ENCODE measurements at regions not wholly inside any gene's neighbourhood (a gene's known extent, or its start where the extent isn't known, plus 50 kb on each side); places are given as distances from the start of the nearest gene placed in this dataset.

DNA sequence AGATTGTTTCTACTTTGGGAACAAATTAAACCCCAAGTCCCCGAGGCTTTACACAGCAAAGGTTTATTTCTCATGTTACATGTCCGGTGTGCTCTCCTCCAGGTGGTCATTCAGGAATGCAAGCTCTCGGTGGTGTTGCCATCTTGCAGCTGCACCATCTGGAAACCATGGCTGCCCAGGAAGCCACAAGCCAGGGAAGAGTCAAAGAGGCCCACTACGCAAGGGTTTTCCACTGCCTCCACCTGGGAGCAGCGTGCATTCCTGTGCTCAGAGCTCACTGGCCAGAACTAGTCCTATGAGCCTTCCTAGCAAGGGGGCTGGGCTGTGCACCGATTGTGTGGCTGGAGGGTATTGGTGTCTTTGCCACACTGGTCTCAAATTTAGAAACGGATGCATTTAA, 128.8 kb upstream of the FOXF1 start:
- no peak for DNase-seq

DNA sequence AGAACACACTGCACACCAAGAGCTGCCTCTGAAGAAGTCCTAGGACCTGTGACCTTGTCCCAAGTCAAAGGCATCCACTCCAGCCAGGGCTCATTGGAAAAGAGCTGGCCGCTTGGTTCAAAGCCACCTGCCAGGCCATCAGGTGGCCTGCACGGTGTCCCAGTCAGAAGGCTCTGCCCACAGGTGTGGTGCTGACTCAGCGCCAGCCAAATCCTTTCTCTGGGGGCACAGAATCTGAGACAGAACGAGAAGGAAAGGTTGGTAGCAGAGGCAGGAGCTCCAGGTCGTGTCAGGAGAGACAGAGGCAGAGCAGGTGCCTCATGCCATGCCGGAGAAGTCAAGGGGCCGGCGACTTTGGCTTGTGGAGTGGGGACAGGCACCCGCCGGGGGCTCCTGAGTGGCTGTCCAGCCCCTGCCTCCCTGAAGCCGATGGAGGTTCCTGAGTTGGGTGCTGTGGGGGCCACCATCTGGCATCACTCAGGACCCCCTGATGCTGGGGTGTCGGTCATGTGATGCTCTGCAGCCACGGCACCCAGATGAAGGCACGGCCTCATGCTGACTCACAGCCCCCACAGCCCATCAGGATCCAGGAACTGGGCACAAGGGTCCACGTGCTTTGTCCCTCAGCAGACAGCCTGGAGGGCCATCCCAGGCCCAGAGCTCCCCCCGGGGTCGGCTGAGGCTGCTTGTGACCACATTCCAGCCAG, 128.1 kb upstream of the FOXF1 start:
- DNase-seq: no peak

DNA sequence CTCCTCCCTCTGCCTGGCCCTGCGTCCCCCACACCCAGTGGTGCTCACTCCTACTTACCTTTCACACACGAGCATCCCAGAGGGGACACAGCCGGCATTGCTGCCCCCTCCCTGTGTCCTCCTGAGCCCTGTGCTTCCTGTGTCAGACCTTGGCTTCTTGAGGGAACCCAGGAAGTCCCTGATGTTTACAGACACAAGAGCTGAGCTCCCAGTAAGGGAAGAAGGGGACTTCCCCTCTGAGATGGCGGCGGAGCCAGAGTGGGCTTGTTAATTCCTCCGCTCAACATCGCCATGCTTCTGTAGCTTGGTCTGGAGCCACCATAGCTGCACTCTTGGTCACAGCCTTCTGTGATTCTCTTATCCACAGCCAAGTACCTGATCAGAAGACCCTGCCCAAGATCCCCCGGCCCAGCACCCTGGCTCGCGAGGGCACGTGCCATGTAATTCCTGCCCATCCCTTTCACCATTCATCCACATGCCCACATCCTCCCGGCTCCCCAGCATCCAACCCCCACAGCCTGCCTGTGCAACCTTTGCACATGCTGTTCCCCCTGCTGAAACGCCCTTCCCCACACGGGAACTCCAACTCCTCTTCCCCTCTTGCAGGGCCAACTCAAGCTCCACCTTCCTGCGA, 127.4 kb upstream of the FOXF1 start:
- DNase-seq: no peak

DNA sequence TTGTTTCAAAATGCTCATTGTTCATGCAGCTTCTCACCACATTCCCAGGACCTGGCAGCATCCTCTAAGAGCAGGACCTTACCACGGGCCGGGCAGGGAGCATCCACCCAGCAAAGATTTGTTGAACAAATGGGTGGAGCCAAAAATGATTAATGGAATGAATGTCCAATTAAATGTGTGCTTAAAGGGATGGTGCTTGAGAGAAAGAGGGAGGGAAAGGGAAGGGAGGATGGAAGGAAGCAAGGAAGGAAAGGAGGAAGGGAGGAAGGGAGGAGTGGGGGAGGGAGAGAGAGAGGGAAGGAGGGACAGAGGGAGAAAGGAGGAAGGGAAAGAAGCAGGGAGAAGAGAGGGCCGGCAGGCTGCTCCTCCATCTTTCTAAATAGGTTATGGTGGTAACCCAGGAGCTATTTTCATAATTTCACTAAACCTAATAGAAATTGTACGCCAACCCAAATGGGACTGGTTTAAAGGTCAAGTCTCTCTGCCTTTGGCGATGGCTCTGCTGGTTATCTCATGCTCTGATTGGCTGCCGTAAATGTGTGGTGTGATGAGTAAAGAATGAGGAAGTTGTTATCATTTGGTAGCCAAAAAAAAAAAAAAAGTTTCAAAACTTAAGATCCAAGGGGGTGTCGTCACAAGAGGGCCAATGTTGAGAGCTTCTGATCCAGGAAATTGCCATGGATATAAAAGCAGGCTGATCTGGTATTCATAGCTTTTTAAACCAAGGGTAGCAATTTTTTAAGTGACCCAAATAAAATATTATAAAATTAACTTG, 126.7 kb upstream of the FOXF1 start:
- no peak for DNase-seq

DNA sequence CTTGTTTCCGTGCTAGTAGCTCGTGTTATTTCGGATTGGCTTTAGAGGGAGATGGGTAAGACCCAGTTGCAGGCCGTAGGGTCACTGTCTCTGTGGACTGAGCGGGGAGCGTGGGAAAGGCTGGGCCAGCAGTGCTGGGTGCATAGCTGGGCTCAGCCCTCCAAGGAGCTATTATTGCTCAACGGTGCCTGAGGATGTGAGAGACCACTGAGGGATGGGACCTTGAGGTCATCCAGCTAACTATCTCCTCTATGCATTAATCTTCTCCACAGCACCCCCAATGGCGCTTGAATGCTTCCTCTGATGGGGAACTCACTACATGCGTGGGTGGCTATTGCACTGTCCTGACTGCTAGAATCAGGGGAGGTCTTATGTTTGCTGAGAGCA, 126.1 kb upstream of the FOXF1 start:
- DNase-seq: no peak

DNA sequence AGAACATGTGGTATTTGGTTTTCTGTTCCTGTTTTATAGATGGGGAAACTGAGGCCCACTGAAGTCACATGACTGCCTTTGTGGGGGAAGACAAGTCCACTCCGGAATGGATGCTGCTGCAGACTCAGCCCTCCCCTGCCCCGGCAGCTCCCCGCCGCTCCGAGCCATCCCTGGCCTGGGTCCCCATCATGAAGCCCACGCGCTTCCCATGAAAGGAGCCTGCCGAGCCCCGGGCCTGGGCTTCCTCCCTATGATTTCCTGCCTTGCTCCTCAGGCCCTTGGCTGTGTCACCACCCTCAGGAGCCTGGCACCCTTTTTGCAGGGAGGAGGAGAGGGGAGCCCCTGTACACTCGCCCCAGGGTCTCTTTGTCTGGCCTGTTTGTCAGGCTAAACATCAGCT, 125.3 kb upstream of the FOXF1 start:
- DNase-seq: no peak

DNA sequence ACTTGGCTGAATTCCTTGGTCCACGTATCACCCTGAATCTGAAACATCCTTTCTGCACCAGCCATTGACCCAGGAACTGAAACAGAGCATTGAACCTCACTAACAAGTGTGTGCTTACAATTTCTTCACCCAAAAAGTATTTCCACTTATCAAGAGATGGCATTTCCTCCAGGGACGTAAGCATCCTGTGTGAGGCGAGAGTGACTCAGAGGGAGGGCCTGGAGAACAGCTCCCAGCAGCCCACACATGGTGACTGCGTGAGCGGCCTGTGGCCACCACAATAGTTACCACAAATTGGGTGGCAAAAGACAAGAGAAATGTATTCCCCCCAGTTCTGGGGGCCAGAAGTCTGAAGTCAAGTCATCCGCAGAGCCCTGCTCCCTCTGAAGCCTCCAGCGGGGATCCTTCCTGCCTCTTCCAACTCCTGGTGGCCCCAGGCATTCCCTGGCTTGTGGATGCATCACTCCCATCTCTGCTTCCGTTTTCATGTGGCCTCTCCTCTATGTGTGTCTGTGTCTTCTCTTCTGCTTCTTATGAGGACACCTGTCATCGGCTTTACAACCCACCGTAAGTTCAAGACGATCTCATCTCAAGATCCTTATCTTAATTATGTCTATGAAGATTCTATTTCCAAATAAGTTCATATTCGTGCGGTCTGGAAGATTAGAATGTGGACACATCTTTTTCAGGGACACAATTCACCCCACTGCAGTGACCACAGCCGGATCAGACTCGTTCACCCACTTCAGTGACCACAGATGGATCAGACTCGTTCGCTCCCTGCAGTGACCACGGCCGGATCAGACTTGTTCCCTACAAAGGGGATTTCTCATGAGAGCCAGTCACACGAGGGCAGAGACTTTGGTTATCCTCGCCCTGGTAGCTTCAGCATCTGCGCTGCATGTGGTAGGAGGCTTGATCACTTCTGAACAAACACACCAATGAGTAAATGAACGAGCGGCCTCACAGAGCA, 122.6 kb upstream of the FOXF1 start:
- no peak for DNase-seq

DNA sequence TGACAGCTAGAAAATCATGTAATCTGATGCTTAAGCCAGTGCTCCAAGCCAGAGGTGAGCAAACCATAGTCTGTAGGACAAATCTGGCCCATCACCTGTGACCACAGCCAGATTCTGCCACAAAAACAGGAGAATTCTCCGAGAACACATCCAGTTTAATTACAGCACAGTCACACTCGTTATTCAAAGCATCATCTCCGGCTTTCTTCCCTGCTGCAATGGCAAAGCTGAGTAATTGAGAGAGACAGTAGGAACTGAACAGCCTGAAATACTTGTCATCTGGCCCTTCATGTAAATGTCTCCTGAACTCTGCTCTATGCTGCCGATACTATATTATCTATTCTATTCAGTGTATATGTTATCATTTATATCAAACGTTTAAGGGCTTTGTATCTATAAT, 121.4 kb upstream of the FOXF1 start:
- no peak for DNase-seq

DNA sequence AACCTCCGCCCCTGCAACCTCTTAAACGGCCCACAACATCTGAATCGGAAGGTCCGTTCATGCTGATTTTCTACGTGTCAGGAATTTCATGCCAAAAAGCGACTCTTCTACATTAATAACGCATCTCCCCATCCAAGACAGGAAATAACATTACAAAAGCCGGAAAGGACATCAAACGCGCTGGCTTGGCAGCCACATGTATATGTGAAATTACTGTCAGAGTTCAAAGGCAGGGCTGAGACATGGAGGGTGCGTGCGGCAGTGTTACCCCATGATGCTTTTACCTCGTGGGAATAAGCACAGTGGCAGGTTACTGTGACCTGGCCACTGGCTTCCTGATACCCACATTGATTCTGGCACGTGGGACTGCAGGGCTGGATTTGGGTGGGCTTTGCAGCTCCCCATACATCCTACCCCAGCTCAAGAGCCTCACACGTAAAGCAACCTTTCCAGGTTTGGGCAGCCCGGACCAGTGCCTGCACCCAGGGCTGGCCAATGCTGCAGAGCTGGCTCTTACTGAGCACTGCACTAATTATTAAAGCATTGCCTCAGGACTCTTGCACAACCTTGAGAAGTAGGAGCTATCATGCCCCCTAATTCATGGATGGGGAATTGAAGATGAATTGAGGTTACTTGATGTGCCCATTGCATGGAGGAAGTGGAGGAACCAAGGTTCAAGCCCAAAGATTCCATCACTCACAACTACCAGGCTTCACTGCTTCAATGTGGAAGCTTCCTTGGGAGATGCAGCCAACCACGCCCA, 120.6 kb upstream of the FOXF1 start:
- peak; percentile 43 for DNase-seq

DNA sequence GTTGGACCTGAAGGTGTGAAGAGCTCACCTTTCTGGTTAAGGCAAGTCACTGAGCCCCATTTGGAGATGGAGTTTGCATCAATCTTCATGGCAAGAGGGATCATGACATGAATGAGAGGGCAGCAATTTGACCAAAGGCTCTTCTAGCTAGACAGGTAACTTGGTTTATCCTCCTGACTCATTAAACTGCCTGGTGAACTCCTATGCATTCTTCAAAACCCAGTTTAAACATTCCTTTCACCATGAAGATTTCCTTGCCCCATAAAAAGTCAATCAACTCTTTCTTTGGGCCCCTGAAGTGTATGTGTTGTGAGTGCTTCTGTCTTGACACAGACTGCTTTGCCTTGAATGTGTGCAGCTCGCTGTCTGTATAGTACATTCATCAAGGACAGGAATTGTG, 120.0 kb upstream of the FOXF1 start:
- DNase-seq: no peak

DNA sequence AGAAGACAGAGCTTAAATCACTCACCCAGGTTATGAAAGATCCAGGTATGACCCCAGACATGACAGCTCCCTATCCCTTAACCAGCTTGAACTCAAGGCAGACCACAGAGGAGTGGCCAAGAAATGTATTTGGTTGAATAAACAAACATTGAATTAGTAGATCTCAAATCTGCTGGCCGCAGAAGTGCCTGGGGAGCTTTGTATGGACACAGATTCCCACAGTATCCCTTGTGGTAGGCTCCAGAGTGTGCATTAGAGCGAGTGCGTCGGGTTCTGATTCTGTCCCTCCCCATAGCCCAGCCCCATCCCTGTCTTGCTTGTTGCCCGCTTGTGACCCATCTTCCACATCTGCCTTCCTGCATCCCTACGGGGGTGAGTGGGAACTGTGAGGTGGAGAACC, 118.8 kb upstream of the FOXF1 start:
- DNase-seq: no peak

DNA sequence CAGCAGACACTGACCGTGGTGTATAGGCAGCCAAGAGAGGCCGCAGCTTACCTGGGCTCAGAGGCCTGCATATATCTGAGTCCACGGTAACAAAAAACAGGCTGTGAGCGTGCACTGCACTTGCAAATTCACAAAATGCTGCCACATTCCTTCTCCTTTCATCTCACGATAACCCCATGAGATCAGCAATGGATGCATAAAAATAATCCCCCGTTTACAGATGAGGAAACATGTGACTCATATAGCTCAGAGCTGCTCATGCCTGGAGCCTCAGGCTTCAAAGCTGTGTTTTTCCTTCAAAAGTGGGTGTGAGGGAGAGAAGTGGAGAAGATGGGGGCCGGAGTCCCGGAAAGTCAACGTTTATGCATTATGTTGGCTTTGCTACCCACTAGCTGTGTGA, 118.3 kb upstream of the FOXF1 start:
- no peak for DNase-seq

DNA sequence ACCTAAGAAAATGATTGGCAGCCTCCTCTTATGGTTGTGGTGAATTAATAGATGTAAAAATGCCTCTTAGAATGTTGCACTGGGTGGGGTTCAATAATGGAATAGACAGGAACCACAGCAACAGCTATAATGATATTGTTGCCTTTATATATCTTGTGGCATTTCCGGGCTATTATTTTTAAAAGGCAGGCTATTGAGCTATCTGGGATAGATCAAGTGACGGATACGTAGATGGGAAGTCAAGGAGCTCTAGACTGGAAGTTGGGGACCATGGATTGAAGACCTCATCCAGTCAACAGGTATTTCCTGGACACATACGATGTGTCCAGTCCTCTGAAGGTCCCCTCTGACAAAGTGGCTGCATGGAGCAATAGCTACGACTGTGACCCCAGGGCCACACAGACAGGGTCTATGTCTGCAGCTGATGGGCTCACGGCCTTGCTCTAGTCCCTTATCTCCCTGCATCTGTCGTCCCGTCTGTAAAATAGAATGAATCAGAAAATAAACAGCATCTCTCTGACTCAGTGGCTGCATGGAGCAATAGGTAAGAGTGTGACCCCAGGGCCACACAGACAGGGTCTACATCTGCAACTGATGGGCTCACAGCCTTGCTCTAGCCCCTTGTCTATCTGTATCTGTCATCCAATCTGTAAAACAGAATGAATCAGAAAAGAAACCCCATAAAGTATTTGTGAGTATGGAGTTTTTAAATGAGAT, 117.7 kb upstream of the FOXF1 start:
- no peak for DNase-seq

DNA sequence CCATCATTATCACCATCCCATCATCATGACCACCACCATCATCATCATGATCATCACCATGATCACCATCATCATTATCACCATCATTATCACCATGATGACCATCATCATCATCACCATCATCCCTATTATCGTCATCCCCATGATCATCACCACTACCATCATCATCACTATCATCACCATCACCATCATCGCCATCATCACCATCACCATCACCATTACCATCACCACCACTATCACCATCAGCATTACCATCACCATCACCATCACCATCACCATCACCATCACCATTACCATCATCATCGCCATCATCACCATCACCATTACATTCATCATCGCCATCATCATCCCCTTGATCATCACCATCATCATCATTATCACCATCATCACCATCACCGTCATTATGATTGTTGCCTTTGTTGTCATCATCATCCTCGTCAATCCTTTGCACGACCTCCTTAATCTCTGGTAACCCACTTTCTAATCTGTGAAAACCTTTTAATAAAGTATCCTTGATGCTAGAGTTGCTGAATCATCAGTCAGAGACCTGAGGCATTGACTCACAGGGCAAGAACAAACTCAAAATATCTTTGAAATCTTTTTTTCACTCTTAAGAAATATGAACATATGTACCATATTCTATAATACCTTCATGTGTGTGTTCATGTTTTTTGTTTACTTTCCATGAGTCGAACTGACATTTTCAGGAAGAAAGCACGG, 116.3 kb upstream of the FOXF1 start:
- no peak for DNase-seq

DNA sequence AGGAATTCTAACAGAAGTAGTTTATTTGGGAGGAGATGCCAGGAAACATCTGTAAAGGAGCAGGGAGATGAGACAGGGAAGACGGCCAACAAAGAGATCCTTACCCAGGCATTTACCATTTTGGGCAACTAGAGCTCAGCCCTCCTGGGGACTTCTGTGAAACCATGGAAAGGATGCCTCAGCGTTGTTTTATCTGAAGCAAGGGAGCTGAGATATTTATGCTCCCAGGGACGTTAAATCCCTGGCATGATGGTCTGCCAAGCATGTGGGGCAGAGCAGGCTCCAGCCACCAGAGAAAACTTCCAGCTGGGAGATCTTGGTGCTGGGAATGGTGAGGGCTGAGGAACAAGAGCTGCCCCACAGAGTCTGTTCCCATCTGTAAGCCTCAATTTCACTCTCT, 114.8 kb upstream of the FOXF1 start:
- no peak for DNase-seq

DNA sequence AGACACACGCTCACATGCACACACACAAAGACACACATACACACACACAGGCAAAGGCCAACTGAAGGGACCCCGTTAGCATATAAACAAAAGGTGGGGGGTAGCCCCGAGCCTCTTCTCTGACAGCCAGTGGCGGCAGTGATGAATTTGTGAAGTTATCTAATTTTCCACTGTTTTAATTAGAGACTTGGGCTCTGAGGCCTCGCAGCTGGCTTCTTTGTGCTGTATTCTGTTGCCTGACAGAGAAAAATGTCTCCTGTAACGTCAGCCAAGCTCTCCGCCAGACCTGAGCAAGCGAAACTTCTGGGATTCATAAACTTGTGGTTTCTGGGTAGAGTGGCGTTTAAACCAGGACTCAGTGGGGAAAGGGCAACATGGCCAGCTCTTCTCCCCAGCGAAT, 113.9 kb upstream of the FOXF1 start:
- DNase-seq: peak; percentile 86

DNA sequence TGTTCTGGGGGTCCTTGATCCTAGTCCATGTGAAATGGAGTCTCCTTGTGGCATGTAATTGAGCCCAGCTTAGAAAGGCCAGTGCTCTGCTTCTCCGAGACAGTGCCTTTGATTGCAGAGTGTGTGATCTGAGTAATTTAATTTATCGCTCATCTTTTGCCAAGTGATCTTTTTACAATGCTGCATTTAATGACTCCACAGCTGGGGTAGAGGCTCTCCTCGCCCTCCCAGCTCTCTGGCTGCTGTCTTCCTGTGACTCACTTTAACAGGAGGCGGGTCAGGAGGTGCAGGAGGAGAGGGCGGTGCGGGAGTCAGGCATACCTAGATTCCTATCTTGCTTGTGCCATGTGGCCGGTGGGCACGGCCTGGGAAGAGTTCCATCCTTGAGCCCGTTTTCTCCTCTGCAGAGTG, 113.4 kb upstream of the FOXF1 start:
- peak; percentile 79 for DNase-seq

DNA sequence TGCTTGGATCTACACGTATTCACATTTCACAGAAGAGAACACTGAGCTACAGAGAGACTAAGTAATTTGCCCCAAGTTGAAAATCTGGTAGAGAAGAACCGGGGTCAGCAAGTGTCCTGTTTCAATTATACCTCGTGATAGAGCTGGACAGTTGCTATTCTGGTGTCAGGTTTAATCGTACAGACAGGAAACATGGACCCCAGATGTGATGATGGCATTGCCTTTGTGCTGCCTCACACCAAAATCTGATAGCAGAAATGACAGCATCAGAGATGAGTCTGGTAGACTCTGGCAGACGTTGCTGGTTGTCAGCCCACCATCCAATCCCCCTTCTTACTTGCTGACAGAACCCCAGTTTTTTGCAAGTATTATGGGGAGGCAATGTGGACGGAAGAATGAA, 112.1 kb upstream of the FOXF1 start:
- DNase-seq: no peak

DNA sequence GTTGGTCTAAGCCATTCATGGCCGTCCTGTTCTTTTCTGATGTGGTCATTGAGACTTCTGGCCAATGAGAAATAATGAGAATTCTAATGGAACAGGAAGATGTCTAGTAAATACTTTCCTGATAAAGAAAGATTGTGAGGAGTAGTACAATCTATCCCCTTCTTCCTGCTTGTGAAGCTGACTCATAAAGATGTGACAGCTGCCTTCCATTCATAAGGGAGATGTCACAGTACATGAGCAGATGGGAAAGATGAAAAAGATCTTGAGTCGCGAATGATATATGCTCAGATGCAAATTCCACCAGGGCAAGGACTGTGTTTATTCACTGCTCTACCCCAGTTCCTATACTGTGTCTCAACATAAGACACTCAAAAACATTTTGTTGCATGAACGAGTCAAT, 111.7 kb upstream of the FOXF1 start:
- DNase-seq: peak; percentile 42

DNA sequence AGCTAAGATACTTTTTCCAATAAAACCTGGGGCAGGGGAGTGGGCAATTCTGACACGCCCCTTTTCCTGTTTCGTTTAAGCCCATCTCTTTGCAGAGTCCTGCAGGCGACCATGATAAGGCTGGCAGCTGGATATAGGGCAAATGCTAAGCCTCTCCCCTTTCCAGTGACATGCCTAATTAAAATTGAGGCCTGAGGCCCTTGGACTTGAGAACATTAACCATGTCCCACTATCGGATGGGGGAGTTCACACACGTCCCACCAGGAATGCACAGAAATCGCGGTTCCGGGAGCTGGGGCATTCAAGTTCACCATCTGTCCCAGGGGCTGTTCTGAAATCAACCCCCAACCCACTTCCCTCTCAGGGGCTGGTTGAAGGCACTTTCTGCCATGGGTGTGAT, 109.2 kb upstream of the FOXF1 start:
- DNase-seq: no peak
